ENCODE measurements at regions not wholly inside any gene's neighbourhood (a gene's known extent, or its start where the extent isn't known, plus 50 kb on each side); places are given as distances from the start of the nearest gene placed in this dataset.
"Not testable (repeated sequence)": the region's sequence is repeated elsewhere in the genome, so short reads cannot be mapped to it uniquely, and the experiment has no call there.

DNA sequence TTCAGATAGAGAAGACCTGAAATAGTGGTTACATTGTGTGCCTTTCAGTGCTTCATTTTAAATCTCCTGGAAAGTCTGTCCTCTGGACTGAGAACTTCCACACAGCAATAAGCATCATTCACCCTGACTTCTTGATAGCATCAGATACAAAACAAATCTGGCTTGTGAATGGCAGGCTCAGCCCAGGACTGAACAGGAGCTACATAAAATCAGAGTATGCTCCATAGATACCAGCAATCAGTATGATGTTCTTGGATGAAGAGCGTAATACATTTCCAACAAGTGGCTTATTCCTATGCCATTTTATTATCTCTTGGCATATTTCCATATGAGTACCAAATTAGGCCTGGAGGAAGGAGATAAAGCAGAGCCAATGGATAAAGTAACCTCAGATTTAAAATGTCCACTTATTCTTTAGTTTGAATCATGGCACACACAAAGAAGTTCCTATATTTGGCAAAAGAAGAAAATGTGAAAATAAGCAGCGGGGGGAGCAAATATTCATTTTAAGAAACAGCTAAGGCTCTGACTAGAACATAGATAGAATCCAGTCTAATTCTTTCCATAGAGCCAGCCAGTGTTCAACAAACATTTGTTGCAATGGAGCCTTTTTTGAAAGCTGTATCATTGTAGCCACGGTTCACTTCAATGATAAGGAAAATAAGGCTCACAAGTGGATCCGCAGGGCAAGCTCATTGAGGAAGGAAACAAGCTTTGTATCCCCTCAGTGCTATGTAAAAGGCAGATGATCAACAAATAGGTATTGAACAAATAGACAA, 230.8 kb upstream of the CHAC2 start:
- DNase-seq, result no peak

DNA sequence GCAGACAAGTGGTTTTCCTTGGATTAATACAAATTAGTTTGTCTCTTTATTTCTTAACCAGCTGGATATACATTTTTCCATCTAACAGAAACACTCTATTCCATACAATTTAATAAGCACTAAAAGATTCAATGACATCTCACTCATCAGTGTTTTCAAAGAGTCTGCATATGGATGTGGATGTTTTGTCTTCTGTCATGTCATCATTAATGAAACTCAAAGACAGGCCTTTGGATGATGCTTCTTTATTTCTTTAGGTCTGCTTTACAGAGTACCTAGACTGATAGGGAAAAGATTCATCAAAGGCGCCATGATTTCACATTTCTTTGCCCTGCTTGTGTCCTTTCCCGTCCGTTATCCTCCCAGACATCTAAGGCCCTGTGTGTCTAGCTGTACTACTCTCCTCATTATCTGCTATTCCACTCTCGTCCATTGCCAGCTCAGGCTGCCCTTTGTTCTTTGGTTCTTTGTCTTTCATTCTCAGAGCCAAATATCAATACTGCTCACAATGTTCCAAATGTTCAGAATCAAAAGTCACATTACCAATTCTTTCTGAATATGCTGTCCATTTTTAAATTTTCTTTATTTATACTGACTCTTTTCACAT, 232.3 kb upstream of the CHAC2 start:
- DNase-seq, result no peak

DNA sequence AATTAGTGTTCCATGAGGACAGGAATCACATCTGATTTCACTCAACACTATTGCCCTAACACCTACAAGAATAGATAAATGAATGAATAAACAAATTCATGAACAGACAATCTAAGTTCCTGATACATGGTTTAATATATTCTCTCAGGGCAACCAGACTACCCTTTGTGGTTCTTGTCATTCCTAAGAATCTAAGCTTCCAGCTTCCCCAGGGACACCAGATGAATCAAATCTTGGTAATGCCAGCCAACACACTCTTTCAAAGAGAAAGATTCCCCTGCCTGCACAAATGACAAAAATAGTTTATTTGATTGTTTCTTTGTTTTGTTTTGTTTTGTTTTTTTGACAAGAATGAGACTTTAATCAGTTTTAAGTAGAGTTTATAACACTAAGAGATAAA, 237.5 kb upstream of the CHAC2 start:
- DNase-seq, result no peak

DNA sequence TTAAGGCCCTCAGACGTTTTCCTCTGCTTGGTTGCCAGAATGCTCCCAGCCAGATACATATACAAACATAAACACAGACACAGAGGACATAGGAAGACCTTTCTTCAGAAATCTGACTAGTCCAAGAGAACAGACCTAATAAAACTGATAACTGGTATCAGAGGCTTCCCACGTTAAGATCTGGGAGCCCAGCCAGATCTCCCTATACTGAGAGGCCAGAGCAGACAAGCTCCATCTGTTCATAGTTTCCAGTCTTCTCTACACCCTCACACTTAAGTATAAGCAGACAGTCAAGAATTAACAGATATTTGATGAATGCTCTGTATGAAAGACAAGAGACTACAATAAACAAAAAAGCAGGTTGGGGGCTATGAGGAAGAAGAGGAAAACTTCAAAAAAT, 240.5 kb upstream of the CHAC2 start:
- DNase-seq, result no peak

DNA sequence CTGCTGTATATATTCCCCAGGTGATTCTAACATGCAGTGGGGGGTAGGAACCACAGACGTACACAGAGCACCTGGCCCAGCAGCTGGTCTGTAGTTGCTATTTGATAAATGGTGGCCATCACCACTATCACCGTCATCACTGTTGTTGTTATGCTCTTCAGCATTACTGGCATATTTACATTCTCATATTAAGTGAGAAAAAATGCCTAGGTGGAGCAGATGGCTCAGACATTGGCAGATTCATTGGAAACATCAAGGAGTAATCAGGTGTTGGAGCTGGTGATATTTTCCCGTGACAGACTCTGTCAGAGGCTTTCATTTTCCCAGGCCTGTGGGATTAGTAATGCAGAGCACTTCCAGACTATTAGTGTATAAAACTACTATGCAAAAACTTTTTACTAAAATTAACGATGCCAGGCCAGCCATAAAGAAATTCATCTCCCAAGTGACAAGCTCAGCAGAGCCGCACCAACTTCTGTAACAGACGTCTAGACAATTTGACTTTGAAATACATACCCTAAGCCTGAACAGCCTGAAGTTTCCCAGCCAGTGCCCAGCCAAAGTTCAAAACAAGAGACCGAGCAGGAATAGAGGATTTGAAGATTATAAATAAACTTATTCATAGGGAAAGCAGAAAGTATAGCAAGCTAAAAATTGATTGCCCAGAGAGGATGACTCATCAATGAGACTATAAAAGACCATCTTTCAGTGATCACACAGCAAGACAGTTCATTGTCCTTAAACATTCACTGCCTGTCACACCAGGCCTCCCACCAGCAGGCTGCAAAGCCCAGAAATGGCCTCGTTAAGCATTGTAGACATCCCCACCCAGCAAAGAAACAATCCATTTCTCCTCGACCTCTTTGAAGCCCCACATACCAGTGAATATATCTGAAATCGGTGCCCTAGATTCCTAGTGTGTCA, 247.4 kb upstream of the CHAC2 start:
- DNase-seq, result no peak

DNA sequence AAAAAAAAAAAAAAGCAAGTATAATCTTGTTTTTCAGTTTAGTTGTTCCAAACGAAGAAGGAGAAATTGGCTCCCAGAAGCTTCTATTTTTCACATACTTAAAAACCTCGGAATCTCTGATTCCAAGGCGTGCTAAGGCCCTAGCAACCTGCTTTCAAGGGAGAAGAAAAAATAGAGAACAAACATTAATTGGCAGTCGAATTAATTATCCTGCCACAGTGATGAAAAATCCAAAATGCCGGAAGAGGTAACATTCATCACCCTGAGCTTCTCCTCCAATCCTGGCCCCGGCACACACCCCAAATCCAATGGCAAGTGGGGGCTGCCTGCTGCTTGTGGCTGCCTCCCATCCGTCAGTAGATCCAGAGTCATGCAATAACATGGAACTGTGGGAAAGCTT, 250.2 kb upstream of the CHAC2 start:
- no peak for DNase-seq

DNA sequence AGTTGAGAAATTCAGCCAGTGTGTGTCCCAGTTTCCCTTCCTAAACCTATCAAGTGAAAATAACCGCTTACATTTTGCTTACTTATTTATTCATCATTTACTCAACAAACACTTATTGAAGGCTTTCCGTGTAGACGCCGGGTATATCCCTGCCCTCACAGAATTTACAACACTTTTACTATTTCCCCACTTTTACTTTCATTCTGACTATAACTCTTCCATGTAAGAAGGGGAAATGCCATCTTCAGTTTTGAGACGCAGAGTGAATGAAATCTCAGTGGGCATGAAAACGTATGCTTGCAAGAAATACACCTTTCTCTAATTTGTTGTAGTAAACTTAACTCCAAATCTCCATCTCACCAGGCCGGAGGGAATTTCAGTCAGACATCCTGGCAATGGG, 251.0 kb upstream of the CHAC2 start:
- no peak for DNase-seq

DNA sequence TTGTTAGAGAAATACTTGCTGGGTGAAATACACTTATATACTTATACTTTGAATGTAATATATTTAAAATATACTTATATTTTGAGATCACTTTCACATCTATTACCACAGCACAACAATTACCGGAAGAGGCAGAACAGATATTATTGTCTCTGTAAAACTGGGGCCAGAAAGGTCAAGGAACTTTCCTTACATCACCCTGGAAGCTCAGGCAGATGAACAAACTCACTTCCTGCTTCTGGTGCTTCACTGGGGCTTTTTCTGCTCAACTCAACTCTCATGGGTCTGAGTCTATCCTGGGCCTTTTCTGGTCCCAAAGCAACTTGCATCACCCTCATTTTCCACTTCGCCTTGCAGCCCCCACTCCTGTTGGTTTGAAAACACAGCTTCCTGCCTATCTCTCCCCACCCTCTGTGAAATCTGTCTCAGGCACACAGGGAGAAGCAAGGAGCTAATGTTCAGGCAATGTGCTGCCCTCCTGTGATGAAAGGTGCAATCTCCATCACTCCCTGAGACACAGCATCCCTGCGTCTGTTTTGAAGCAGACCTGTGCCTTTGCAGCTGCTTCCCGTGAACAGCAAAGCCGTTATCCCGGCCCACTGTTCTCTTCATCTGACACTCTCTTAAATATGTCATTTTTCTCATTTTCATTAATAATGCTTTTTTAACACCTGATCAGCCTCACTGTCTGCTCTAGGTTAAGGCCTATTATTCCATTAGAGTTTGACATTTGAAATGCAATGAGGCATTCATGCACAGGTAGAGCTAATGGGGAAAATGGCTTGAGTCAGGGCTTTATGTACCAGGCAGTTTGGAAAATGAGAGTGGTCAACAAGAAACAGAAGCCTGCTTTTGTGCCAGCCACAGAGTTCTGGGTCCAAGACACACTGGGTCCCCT, 251.9 kb upstream of the CHAC2 start:
- DNase-seq, result no peak

DNA sequence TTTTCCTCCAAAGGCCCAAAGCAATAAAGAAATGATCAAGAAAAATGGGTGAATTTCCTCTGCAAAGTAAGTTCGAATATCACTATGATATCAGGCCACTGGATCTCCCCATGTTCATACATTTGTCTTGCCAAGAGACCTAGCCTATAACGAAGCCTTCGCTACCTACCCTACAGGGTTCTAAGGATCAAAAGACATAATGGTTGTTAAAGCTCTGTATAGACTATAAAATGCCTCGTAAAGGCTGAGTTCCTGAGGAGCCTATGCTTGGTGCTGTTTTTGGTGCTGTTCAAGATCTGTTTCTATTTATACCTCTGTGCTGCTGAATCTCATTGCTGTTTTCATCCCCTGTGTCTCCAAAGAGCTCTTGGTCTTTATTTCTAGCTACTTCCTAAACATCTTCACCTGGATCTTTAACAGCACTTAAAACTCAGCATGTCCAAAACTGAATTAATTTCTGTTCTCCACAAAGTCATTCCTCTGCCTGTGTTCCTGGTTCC, 254.4 kb upstream of the CHAC2 start:
- DNase-seq, result no peak

DNA sequence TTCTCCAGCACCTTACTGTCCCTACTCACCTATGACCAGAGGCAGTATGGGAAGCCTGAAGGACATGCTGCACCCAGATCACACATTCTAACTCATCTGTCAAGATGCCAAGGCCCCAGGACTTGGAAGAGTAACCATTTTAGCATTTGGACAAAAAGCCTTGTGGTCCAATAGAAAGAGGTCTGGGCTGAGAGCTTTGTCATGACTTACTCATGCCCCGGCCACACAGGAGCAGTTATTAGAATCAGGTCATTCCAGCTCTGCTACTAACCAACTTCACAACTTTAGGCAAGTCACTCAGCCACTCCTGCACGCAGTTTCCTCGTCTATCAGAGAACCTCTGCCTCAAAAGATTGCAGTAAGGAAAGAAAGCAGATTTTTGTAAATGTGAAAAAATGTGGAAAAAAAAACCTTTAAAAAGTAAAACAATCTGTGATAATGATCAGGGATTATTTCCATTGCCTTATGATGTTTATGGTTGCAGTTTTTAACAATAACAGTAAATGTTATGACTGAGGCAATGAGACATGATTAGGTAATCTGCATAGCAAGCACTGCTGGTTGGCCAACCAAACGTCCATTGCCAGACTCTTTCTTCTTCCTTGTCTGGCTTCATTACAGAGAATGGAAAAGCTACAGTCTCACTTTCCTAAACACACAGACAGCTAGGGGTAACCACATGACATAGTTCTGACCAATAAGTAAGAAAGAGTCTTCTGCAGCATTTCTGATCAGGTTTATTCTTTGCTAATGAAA, 255.4 kb upstream of the CHAC2 start:
- no peak for DNase-seq

DNA sequence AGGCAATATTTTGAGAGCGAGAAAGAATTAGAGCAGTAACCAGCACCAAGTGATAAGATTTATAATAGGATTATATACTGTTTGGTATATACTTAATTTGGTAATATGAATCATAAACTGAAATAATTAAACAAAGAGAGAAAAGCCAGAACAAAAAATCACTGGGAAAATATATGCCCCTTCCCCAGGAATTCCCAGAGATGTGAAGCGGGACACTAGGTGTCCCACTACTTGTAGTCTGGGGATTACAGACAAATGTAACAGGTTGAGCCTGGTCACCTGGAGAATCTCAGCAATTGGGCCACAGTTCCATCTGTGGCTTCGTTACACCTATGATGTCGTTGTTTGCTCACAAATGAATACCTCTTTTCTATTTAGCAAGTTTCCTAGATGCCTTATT, 256.1 kb upstream of the CHAC2 start:
- no peak for DNase-seq

DNA sequence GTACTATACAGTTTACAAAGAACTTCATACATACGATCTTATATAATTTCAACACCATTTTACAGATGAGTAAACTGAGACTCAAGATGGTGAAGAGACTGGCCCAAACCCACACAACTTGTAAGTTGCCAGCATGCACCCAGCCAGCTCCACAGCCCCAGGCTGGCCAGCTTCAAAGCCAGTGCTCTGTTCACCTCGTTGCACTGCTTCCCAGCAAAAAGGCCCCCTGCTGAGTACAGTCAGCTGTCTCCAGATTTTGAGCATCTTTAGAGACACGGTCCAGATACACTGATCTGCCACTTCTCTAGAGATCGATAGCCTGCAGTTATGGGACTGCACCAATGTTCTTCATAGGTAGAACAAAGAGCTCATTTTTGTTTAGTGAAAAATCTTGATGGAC, 257.2 kb upstream of the CHAC2 start:
- DNase-seq, result no peak

DNA sequence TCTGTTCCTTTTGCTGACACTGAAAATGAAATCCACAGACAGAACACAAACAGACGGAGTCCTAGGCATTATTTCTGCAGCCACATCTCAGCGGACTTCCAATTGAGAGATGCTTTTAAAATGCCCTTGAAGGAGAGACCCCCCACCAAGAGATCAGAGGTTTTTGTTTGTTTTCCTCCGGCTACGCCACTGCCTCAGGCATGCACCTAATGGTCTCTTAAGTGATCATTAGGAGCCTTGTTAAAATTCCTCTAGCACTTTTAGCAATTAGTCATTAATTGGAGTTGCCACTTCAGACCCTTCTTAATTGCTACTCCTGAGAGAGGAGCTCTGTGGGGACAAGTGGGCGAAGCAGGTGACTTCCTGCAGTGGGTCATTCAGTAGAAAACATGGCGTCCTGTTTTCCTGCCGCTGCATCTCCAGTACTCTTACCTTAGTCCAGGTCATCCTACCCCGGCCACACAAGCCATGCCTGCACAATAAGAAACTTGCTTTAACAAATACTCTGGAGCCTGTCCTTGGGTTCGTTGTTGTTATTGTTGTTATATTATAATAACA, 257.7 kb upstream of the CHAC2 start:
- DNase-seq, result no peak

DNA sequence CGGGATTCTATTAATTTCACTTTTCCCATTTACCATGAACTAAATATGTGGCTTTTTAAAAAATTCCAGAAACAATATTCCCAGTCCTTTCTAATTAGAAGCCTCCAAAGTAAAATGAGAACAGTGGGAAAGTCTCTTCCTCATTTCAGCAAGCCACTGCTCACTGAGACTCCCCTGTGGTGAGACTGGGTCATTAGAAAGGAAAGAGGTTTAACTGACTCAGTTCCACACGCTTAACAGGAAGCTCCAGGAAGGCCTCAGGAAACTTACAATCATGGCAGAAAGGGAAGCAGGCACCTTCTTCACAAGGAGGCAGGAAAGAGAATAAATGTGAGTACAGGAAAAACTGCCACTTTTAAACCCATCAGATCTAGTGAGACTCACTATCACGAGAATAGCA, 258.9 kb upstream of the CHAC2 start:
- DNase-seq, result no peak

DNA sequence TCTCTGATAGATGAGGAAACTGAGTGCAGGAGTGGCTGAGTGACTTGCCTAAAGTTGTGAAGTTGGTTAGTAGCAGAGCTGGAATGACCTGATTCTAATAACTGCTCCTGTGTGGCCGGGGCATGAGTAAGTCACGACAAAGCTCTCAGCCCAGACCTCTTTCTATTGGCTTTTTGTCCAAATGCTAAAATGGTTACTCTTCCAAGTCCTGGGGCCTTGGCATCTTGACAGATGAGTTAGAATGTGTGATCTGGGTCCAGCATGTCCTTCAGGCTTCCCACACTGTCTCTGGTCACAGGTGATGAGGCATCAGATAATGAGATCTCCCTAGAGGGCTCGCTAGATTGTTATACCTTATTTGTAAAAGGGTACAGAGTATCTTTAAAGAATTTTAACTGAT, 260.5 kb upstream of the CHAC2 start:
- DNase-seq, result not testable (repeated sequence)

DNA sequence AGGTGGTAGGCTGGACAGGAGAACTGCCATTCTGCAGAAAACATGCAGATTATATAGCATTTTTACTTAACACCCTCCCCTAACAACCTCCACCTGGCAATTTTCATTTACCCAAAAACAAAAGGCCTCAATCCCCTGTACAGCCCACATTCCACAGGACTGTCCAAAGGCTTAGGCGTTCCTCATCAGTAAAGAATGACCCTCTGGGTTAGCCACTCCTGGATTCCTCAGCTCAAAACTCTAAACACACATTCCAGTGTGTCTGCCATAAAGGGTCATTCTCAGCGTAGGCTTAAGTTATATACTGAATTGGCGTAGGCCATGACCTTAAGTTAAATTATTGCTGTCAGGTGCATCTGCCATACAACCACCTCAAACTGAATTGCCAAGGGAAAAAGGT, 261.8 kb upstream of the CHAC2 start:
- DNase-seq, result no peak

DNA sequence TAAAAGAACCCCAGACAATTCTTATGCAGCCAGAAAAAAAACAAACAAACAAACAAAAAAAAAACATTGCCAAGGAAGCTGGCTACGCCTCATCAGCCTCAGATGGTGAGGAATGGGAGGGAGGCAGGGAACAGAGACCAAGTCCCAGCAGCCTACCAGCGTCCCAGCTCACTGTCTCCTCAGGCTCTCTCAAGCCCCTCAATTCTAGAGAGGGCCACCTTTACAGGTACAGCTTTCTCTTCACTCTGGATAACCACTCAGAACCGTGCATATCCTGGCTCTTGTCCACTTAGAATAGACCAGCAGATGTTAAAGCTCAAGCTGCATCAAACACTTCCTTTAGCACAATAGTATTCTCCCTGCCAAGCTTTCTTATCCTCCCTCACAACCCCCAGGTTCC, 263.1 kb upstream of the CHAC2 start:
- no peak for DNase-seq

DNA sequence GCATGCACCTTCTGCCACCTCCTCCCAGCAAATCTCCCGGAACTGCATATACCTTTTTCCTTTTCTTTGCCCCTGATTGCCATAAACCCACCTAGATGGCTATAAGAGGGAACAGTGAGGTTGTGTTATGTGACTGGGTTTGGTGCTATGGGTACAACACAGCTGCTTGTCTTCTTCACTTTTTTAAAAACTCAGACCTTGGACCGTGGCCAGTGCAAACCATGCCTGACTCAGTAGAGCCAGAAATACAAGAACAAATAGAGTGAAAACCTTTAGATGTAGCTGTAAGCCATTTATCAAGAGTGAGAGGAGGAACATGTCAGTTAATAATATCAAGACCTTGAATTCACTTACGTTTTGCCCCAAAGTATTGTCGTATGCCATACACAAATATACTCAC, 267.4 kb upstream of the CHAC2 start:
- DNase-seq, result no peak

DNA sequence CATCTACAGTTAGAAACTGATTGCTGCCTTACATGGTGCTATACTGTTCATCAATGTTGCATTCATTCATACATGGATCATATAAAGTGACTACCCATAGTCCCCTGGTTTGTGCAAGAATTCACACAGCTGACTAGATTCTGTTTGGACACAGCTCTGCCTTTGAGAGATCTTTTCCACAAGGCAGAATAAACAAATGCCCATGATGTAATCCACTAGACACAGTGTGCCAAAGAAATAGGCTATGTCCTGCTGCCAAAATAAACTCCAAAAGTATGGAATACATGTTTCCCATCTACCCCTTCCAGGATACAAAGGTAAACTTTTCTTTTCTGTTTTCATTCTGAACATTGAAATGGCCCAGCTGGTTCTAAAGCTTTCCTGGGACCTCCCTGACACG, 269.4 kb upstream of the CHAC2 start:
- no peak for DNase-seq

DNA sequence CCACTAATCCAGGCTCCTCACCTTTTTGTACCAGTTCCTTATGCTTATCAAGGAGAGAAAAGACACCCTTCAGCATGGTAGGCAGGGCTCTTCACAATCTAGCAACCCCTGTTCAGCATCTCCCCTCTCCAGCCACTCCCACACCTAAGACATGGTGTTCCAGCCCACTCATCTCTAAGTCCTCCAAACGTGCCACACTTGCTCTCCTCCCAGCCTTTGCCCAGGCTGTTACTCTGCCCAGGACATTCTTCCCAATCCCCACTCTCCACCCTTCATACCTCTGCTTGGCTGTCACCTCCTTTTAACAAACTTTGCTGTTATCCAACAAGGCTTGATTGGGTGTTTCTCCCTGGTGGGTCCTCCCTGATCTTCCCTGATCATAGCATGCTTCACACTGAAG, 270.6 kb upstream of the CHAC2 start:
- no peak for DNase-seq

DNA sequence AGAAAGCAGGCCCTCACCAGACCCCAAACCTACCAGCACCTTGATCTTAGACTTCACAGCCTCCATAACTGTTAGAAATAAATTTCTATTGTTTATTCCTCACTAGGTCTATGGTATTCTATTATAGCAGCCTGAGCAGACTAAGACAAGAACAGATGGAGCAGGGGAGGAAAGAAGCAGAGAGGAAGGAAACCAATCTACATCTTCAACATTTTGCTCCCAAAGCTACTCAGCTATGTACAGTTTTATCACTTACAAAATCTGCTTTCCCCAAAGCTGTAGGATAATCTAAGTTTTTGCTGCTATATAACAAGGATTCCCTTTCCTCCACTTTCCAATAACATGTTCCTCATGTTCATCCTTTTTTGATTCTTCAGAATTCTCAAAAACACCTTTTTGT, 274.4 kb upstream of the CHAC2 start:
- no peak for DNase-seq

DNA sequence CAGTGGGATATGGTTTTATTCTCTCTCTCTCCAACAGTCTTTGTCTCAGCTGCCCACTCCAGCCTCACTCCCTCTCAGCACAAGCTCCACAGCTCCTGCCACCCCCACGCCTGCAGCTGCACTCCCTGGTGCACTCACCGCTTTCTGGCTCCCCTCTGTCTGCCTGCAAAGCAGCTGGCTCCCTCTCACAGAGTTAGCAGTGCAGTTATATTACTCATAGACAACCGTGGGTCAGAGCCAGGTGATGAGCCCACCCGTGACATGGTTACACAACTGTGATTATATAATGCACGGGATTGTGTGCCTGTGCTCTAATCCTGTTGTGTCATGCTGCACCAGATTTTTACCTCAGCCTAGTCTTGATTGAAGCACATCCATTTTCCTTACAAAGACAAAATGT, 276.9 kb upstream of the CHAC2 start:
- no peak for DNase-seq

All from cerebellar nuclear complex (tissue), 1 donor.